Naive thymus-derived CD8-positive, alpha-beta T cell (primary cell): ENCODE measurements at regions not wholly inside any gene's neighbourhood (a gene's known extent, or its start where the extent isn't known, plus 50 kb on each side); places are given as distances from the start of the nearest gene placed in this dataset.

ENCODE experiments used
- ATAC-seq, 2 donors: fragments of 150-1000 bp; cut with Tn5 transposase in 1 of 2; sonication (Bioruptor Pico), chemical (Tn5 transposase) in 1 of 2; 1 replicate in 1 of 2; 2 replicates in 1 of 2; pipeline ENCODE4 v1.10.0; 2021; ENCODE audit warnings: mild to moderate bottlenecking in 2 of 2, moderate library complexity in 2 of 2
- POLR2A ChIA-PET: fragments of 350-600 bp; sonication (Branson Sonifier 250); formaldehyde crosslinking; loops from one replicate; lab custom pipeline; 2021; ENCODE audit warnings: antibody characterized with exemption; lab: Charles Lee
- DNase-seq, 10 donors: peaks; one replicate each; pipeline versions ENCODE4 v3.0.0 to v3.0.0-alpha.2; 2020 to 2022
- H3K27ac Mint-ChIP-seq, 10 donors: one replicate each; pipeline ENCODE4 v1.8.0; 2020 to 2022; ENCODE audit warnings: mild to moderate bottlenecking in 10 of 10, mixed read lengths in 10 of 10, moderate library complexity in 4 of 10, inconsistent platforms in 1 of 10
- H3K27me3 Mint-ChIP-seq, 5 donors: one replicate each; pipeline ENCODE4 v1.8.0; 2021 to 2022; ENCODE audit warnings: mixed read lengths in 5 of 5
- H3K36me3 Mint-ChIP-seq, 3 donors: one replicate each; pipeline ENCODE4 v1.8.0; 2020 to 2022; ENCODE audit warnings: mixed read lengths in 3 of 3, mild to moderate bottlenecking in 2 of 3, inconsistent platforms in 1 of 3
- H3K4me1 Mint-ChIP-seq, 4 donors: one replicate each; pipeline ENCODE4 v1.8.0; 2021 to 2022; ENCODE audit warnings: mixed read lengths in 4 of 4
- H3K4me3 Mint-ChIP-seq, 10 donors: one replicate each; pipeline ENCODE4 v1.8.0; 2020 to 2022; ENCODE audit warnings: mild to moderate bottlenecking in 10 of 10, mixed read lengths in 10 of 10, moderate library complexity in 6 of 10, inconsistent platforms in 1 of 10
- H3K9me3 Mint-ChIP-seq, 9 donors: one replicate each; pipeline ENCODE4 v1.8.0; 2020 to 2022; ENCODE audit warnings: mixed read lengths in 9 of 9, mild to moderate bottlenecking in 3 of 9, inconsistent platforms in 1 of 9, moderate library complexity in 1 of 9

GRCh38 chr12:91965781-91966180 lies 179.9 kb downstream of the BTG1 start:
- no peak for DNase-seq
- H3K27ac Mint-ChIP-seq, result no peak overlapping the region
- no peaks in the 10 kb centered on the region for H3K27me3 Mint-ChIP-seq
- H3K4me1 Mint-ChIP-seq, result peaks cover 2 to 17% (median 9%) of the 10 kb centered on the region in 4 donors
- peaks cover 0 to 11% (median 3%) of the 10 kb centered on the region in 9 donors for H3K9me3 Mint-ChIP-seq
- no peak for ATAC-seq
- peaks cover 0 to 22% (median 11%) of the 10 kb centered on the region in 3 donors for H3K36me3 Mint-ChIP-seq
- H3K4me3 Mint-ChIP-seq, result no peak overlapping the region
- POLR2A ChIA-PET, result interaction anchor here (0.6 kb wide), 2 partner anchors 83 to 169 kb away, joined by 3 to 4 read pairs; no protein-coding TSS in a partner anchor

- Mint-ChIP-seq H3K4me3 (no peak overlapping the region), H3K27me3 (no peaks in the 10 kb centered on the region), H3K36me3 (peaks cover 0 to 27% (median 13%) of the 10 kb centered on the region in 3 donors), H3K9me3 (peaks cover 0 to 11% (median 2%) of the 10 kb centered on the region in 9 donors), H3K27ac (no peak overlapping the region), H3K4me1 (peaks cover 2 to 17% (median 11%) of the 10 kb centered on the region in 4 donors)
- POLR2A ChIA-PET, result no interaction called here
- DNase-seq (no peak), ATAC-seq (no peak)
Observed at GRCh38 chr12:91964501-91964900, 181.1 kb downstream of the BTG1 start.

- H3K4me1 Mint-ChIP-seq, result peaks cover 0 to 14% (median 6%) of the 10 kb centered on the region in 4 donors
- POLR2A ChIA-PET, result interaction anchor here (0.6 to 0.8 kb wide), 2 partner anchors 28 to 46 kb away, joined by 3 read pairs; no protein-coding TSS in a partner anchor
Observed at GRCh38 chr12:91959220-91959619, 186.4 kb downstream of the BTG1 start.

GRCh38 chr12:91958816-91959215 lies 186.8 kb downstream of the BTG1 start:
- Mint-ChIP-seq H3K4me1 (peaks cover 0 to 15% (median 6%) of the 10 kb centered on the region in 4 donors), H3K27me3 (no peaks in the 10 kb centered on the region), H3K27ac (peak overlapping the region in 1 of 10 donors; percentile 16), H3K4me3 (no peak overlapping the region), H3K9me3 (peaks cover 2 to 22% (median 9%) of the 10 kb centered on the region in 9 donors), H3K36me3 (peaks cover 0 to 33% (median 27%) of the 10 kb centered on the region in 3 donors)
- ATAC-seq (no peak), DNase-seq (no peak)
- POLR2A ChIA-PET, result interaction anchor here (0.8 kb wide), 1 partner anchor 27 kb away, joined by 3 read pairs; no protein-coding TSS in a partner anchor

More at GRCh38 chr12:91959220-91959619, 186.4 kb downstream of the BTG1 start:
- ATAC-seq (no peak), DNase-seq (no peak)
- peaks cover 2 to 22% (median 10%) of the 10 kb centered on the region in 9 donors for H3K9me3 Mint-ChIP-seq
- H3K36me3 Mint-ChIP-seq, result peaks cover 0 to 33% (median 27%) of the 10 kb centered on the region in 3 donors
- peak overlapping the region in 2 of 10 donors; percentile 9 to 39 for H3K27ac Mint-ChIP-seq
- no peaks in the 10 kb centered on the region for H3K27me3 Mint-ChIP-seq
- H3K4me3 Mint-ChIP-seq, result no peak overlapping the region

GRCh38 chr12:91954747-91955146 lies 190.9 kb downstream of the BTG1 start:
- no peaks in the 10 kb centered on the region for H3K27me3 Mint-ChIP-seq
- H3K27ac Mint-ChIP-seq, result peak overlapping the region in 3 of 10 donors; percentile 7 to 69 (median 66)
- peaks cover 2 to 13% (median 6%) of the 10 kb centered on the region in 4 donors for H3K4me1 Mint-ChIP-seq
- POLR2A ChIA-PET, result interaction anchor here (0.7 to 1.5 kb wide), 5 partner anchors 8 to 377 kb away, joined by 3 to 9 read pairs (median 3); partner anchors contain the start of gene BTG1
- DNase-seq (no peak), ATAC-seq (no peak)
- H3K36me3 Mint-ChIP-seq, result peaks cover 0 to 16% (median 16%) of the 10 kb centered on the region in 3 donors
- H3K9me3 Mint-ChIP-seq, result peaks cover 0 to 22% (median 9%) of the 10 kb centered on the region in 9 donors
- no peak overlapping the region for H3K4me3 Mint-ChIP-seq

- Mint-ChIP-seq H3K27ac (peak overlapping the region in 1 of 10 donors; percentile 7), H3K27me3 (no peaks in the 10 kb centered on the region), H3K4me1 (peaks cover 2 to 11% (median 7%) of the 10 kb centered on the region in 4 donors), H3K36me3 (peaks cover 0 to 16% (median 14%) of the 10 kb centered on the region in 3 donors), H3K4me3 (no peak overlapping the region), H3K9me3 (peaks cover 0 to 22% (median 9%) of the 10 kb centered on the region in 9 donors)
- POLR2A ChIA-PET, result interaction anchor here (0.7 to 1.5 kb wide), 3 partner anchors 8 to 376 kb away, joined by 3 to 9 read pairs (median 3); partner anchors contain the start of gene BTG1
- DNase-seq, result no peak
- ATAC-seq, result no peak
Observed at GRCh38 chr12:91954326-91954725, 191.3 kb downstream of the BTG1 start.

GRCh38 chr12:91952916-91953315 lies 192.7 kb downstream of the BTG1 start:
- peaks cover 4 to 17% (median 16%) of the 10 kb centered on the region in 4 donors for H3K4me1 Mint-ChIP-seq
- H3K4me3 Mint-ChIP-seq, result no peak overlapping the region
- H3K36me3 Mint-ChIP-seq, result peaks cover 0 to 16% (median 14%) of the 10 kb centered on the region in 3 donors
- POLR2A ChIA-PET, result interaction anchor here (0.6 to 0.7 kb wide), 2 partner anchors 27 to 108 kb away, joined by 3 read pairs; no protein-coding TSS in a partner anchor
- H3K27ac Mint-ChIP-seq, result no peak overlapping the region
- DNase-seq (no peak), ATAC-seq (no peak)
- H3K9me3 Mint-ChIP-seq, result peaks cover 0 to 21% (median 9%) of the 10 kb centered on the region in 9 donors
- H3K27me3 Mint-ChIP-seq, result no peaks in the 10 kb centered on the region

GRCh38 chr12:91951571-91951970 lies 194.1 kb downstream of the BTG1 start:
- H3K27me3 Mint-ChIP-seq, result no peaks in the 10 kb centered on the region
- ATAC-seq (no peak), DNase-seq (no peak)
- peaks cover 6 to 27% (median 23%) of the 10 kb centered on the region in 4 donors for H3K4me1 Mint-ChIP-seq
- POLR2A ChIA-PET, result interaction anchor here (0.7 kb wide), 1 partner anchor 71 kb away, joined by 3 read pairs; no protein-coding TSS in a partner anchor
- peaks cover 0 to 18% (median 6%) of the 10 kb centered on the region in 9 donors for H3K9me3 Mint-ChIP-seq
- no peak overlapping the region for H3K4me3 Mint-ChIP-seq
- no peak overlapping the region for H3K27ac Mint-ChIP-seq
- peaks cover 0 to 14% (median 10%) of the 10 kb centered on the region in 3 donors for H3K36me3 Mint-ChIP-seq

- Mint-ChIP-seq H3K27me3 (no peaks in the 10 kb centered on the region), H3K36me3 (peaks cover 0 to 4% (median 3%) of the 10 kb centered on the region in 3 donors), H3K4me1 (peaks cover 10 to 35% (median 18%) of the 10 kb centered on the region in 4 donors), H3K4me3 (peak overlapping the region in 2 of 10 donors; percentile 26 to 36), H3K27ac (peak overlapping the region in 5 of 10 donors; percentile 22 to 72 (median 38)), H3K9me3 (peaks cover 0 to 6% (median 0%) of the 10 kb centered on the region in 9 donors)
- DNase-seq (no peak), ATAC-seq (no peak)
- POLR2A ChIA-PET, result interaction anchor here (1.5 kb wide), 1 partner anchor 72 kb away, joined by 4 read pairs; no protein-coding TSS in a partner anchor
Observed at GRCh38 chr12:91948504-91948903, 197.1 kb downstream of the BTG1 start.

- H3K9me3 Mint-ChIP-seq, result peaks cover 0 to 12% (median 5%) of the 10 kb centered on the region in 9 donors
- H3K27ac Mint-ChIP-seq, result peak overlapping the region in 8 of 10 donors; percentile 1 to 88 (median 39)
- peaks cover 0 to 5% (median 0%) of the 10 kb centered on the region in 5 donors for H3K27me3 Mint-ChIP-seq
- H3K4me3 Mint-ChIP-seq, result no peak overlapping the region
- DNase-seq (peak in 1 of 10 donors; percentile 29), ATAC-seq (peak; percentile 71 to 88)
- peaks cover 13 to 35% (median 18%) of the 10 kb centered on the region in 4 donors for H3K4me1 Mint-ChIP-seq
- POLR2A ChIA-PET, result interaction anchor here (0.7 to 2.1 kb wide), 3 partner anchors 7 to 71 kb away, joined by 3 to 9 read pairs (median 4); no protein-coding TSS in a partner anchor
- peaks cover 0 to 12% (median 12%) of the 10 kb centered on the region in 3 donors for H3K36me3 Mint-ChIP-seq
Observed at GRCh38 chr12:91947459-91947858, 198.2 kb downstream of the BTG1 start.

- H3K9me3 Mint-ChIP-seq, result peaks cover 0 to 19% (median 5%) of the 10 kb centered on the region in 9 donors
- POLR2A ChIA-PET, result no interaction called here
- DNase-seq, result no peak
- H3K27me3 Mint-ChIP-seq, result peaks cover 0 to 6% (median 0%) of the 10 kb centered on the region in 5 donors
- no peak for ATAC-seq
- H3K4me1 Mint-ChIP-seq, result peaks cover 13 to 34% (median 17%) of the 10 kb centered on the region in 4 donors
- H3K27ac Mint-ChIP-seq, result peak overlapping the region in 1 of 10 donors; percentile 13
- peaks cover 0 to 20% (median 16%) of the 10 kb centered on the region in 3 donors for H3K36me3 Mint-ChIP-seq
- no peak overlapping the region for H3K4me3 Mint-ChIP-seq
Observed at GRCh38 chr12:91944637-91945036, 201.0 kb downstream of the BTG1 start.

- Mint-ChIP-seq H3K4me3 (no peak overlapping the region), H3K27me3 (peaks cover 0 to 6% (median 0%) of the 10 kb centered on the region in 5 donors), H3K4me1 (peaks cover 3 to 22% (median 13%) of the 10 kb centered on the region in 4 donors), H3K27ac (peak overlapping the region in 1 of 10 donors; percentile 18), H3K36me3 (peaks cover 0 to 20% (median 16%) of the 10 kb centered on the region in 3 donors), H3K9me3 (peaks cover 0 to 22% (median 5%) of the 10 kb centered on the region in 9 donors)
- DNase-seq, result no peak
- no peak for ATAC-seq
- POLR2A ChIA-PET, result interaction anchor here (0.9 kb wide), 1 partner anchor 19 kb away, joined by 8 read pairs; no protein-coding TSS in a partner anchor
Observed at GRCh38 chr12:91940826-91941570, 204.6 kb downstream of the BTG1 start.
